IMR-90 (cell line): ENCODE measurements at regions not wholly inside any gene's neighbourhood (a gene's known extent, or its start where the extent isn't known, plus 50 kb on each side); places are given as distances from the start of the nearest gene placed in this dataset.

ENCODE experiments used
- ATAC-seq: fragments of 200-7000 bp; cut with Tn5 transposase; 2 replicates; pipeline ENCODE4 v1.9.1; 2020; ENCODE audit warnings: low read depth, mild to moderate bottlenecking, moderate library complexity
- BruUV-seq: library from RNA; stranded (reverse); fragments of 400-500 nt; replicated peaks from 2 replicates; lab custom pipeline; 2021; lab: Mats Ljungman, UMichigan
- CTCF ChIA-PET: fragments of 300-600 bp; formaldehyde crosslinking; extraction: SDS; loops from one replicate; lab custom pipeline; 2021; ENCODE audit warnings: antibody characterized with exemption; lab: Yijun Ruan, JAX
- POLR2A ChIA-PET: fragments of 300-600 bp; sonication (Branson Sonifier 250); formaldehyde crosslinking; loops from one replicate; lab custom pipeline; 2022; ENCODE audit warnings: antibody characterized with exemption; ENCODE audit not compliant: unreplicated experiment; lab: Charles Lee
- DNase-seq: peaks from one replicate; pipeline ENCODE4 v3.0.0; 2013
- H2AFZ ChIP-seq: replicated peaks from 2 replicates; pipeline ENCODE3; 2013; ENCODE audit warnings: low read length, mild to moderate bottlenecking; ENCODE audit not compliant: poor library complexity
- H2AK5ac ChIP-seq: 2 replicates; pipeline ENCODE4 v1.6.1; 2013; ENCODE audit warnings: low read depth, low read length, inconsistent platforms
- H2AK9ac ChIP-seq: replicated peaks from 2 replicates; pipeline ENCODE3; 2013; ENCODE audit warnings: mild to moderate bottlenecking, low read depth, low read length, moderate library complexity; ENCODE audit not compliant: poor library complexity
- H2BK120ac ChIP-seq: 2 replicates; pipeline ENCODE4 v1.6.1; 2013; ENCODE audit warnings: low read depth, low read length, inconsistent platforms
- H2BK15ac ChIP-seq: 3 replicates; pipeline ENCODE4 v1.6.1; 2013; ENCODE audit warnings: low read depth, low read length, inconsistent platforms
- H2BK20ac ChIP-seq: 2 replicates; pipeline ENCODE4 v1.6.1; 2013; ENCODE audit warnings: low read depth, mild to moderate bottlenecking, inconsistent platforms, low read length, moderate library complexity
- H2BK5ac ChIP-seq: 2 replicates; pipeline ENCODE4 v1.6.1; 2013; ENCODE audit warnings: mild to moderate bottlenecking, low read depth, low read length, inconsistent platforms; ENCODE audit not compliant: poor library complexity, severe bottlenecking
- H3K14ac ChIP-seq: replicated peaks from 2 replicates; pipeline ENCODE4 v1.6.1; 2013; ENCODE audit warnings: low read depth, low read length, inconsistent platforms
- H3K18ac ChIP-seq: 2 replicates; pipeline ENCODE4 v1.6.1; 2013; ENCODE audit warnings: low read depth, low read length, control low read depth
- H3K23ac ChIP-seq: 2 replicates; pipeline ENCODE4 v1.6.1; 2013; ENCODE audit warnings: low read depth, low read length, inconsistent platforms
- H3K27ac ChIP-seq: 2 replicates; pipeline ENCODE4 v1.5.1; 2013; ENCODE audit warnings: mild to moderate bottlenecking, control low read depth, low read length; ENCODE audit not compliant: insufficient read depth
- H3K27me3 ChIP-seq: 2 replicates; pipeline ENCODE4 v1.6.1; 2013; ENCODE audit warnings: low read length; ENCODE audit not compliant: control insufficient read depth, insufficient read depth
- H3K36me3 ChIP-seq: 2 replicates; pipeline ENCODE4 v1.6.1; 2013; ENCODE audit warnings: low read length, mixed read lengths; ENCODE audit not compliant: control insufficient read depth, insufficient read depth
- H3K4ac ChIP-seq: 2 replicates; pipeline ENCODE4 v1.6.1; 2013; ENCODE audit warnings: low read depth, low read length, inconsistent platforms
- H3K4me1 ChIP-seq: 2 replicates; pipeline ENCODE4 v1.6.1; 2013; ENCODE audit warnings: low read length, mixed read lengths; ENCODE audit not compliant: control insufficient read depth, insufficient read depth
- H3K4me2 ChIP-seq: 2 replicates; pipeline ENCODE4 v1.6.1; 2013; ENCODE audit warnings: low read depth, mild to moderate bottlenecking, control low read depth, low read length, moderate library complexity
- H3K4me3 ChIP-seq: 2 replicates; pipeline ENCODE4 v1.5.1; 2013; ENCODE audit warnings: low read depth, mild to moderate bottlenecking, control low read depth, low read length, moderate library complexity; ENCODE audit not compliant: insufficient read depth
- H3K56ac ChIP-seq: 2 replicates; pipeline ENCODE4 v1.6.1; 2013; ENCODE audit warnings: low read length, inconsistent platforms; ENCODE audit not compliant: insufficient read depth; ENCODE audit errors: extremely low read depth
- H3K79me1 ChIP-seq, 2 experiments: 2 replicates each; pipeline ENCODE4 v1.6.1; 2013; ENCODE audit warnings: low read length in 2 of 2, inconsistent platforms in 1 of 2, low read depth in 1 of 2
- H3K9ac ChIP-seq: 2 replicates; pipeline ENCODE4 v1.6.1; 2013; ENCODE audit warnings: low read depth, low read length, control low read depth
- H3K9me1 ChIP-seq: 2 replicates; pipeline ENCODE4 v1.6.1; 2013; ENCODE audit warnings: low read length, inconsistent platforms; ENCODE audit not compliant: insufficient read depth
- H3K9me3 ChIP-seq: 2 replicates; pipeline ENCODE4 v1.6.1; 2013; ENCODE audit warnings: low read length; ENCODE audit not compliant: control insufficient read depth, insufficient read depth
- H4K20me1 ChIP-seq: 2 replicates; pipeline ENCODE4 v1.6.1; 2013; ENCODE audit warnings: low read length, inconsistent platforms; ENCODE audit not compliant: insufficient read depth
- H4K5ac ChIP-seq: 2 replicates; pipeline ENCODE4 v1.6.1; 2013; ENCODE audit warnings: mild to moderate bottlenecking, low read depth, low read length, control low read depth
- H4K8ac ChIP-seq, 2 experiments: 2 replicates each; pipeline ENCODE4 v1.6.1; 2013; ENCODE audit warnings: low read depth in 2 of 2, low read length in 2 of 2, control low read depth in 1 of 2, inconsistent platforms in 1 of 2
- H4K91ac ChIP-seq: 2 replicates; pipeline ENCODE4 v1.6.1; 2013; ENCODE audit warnings: low read depth, low read length, inconsistent platforms; ENCODE audit not compliant: insufficient read depth
- MAZ ChIP-seq: IDR thresholded peaks from 2 replicates; pipeline ENCODE4 v1.6.1; 2012; ENCODE audit warnings: low read depth, mild to moderate bottlenecking, low read length, improper control_type of control experiment, moderate library complexity, borderline replicate concordance
- MXI1 ChIP-seq: IDR thresholded peaks from 2 replicates; pipeline ENCODE4 v1.6.1; 2012; ENCODE audit warnings: low read depth, mild to moderate bottlenecking, low read length, moderate library complexity, borderline replicate concordance
- USF2 ChIP-seq: fragments of 150-350 bp; IDR thresholded peaks from 2 replicates; pipeline ENCODE4 v1.6.1; 2017; ENCODE audit warnings: mild to moderate bottlenecking, antibody characterized with exemption, low read length, low read depth
- WGBS, 2 experiments: methylation state at CpG; one replicate each; pipeline versions ENCODE4 v1.1.5 to v1.1.7; 2013; ENCODE audit warnings: missing lambda C conversion rate in 2 of 2; ENCODE audit not compliant: insufficient read length in 1 of 2; ENCODE audit errors: extremely low coverage in 2 of 2; 5-methylcytosine and 5-hydroxymethylcytosine counted together
- dilution Hi-C: fragments of 300-500 bp; cut with HindIII; formaldehyde crosslinking; loops from one replicate; pipeline ENCODE4 v1.14.3; 2018; ENCODE audit warnings: low sequenced_read_pairs; ENCODE audit not compliant: unreplicated experiment
- in situ Hi-C: fragments of 300-500 bp; cut with MboI; formaldehyde crosslinking; loops from 3 replicates; pipeline ENCODE4 v1.14.3; 2019; ENCODE audit warnings: low sequenced_read_pairs, inconsistent platforms, mixed read lengths
- intact Hi-C: fragments of 100-400 bp; cut with micrococcal nuclease; formaldehyde crosslinking; loops from 2 replicates; pipeline ENCODE4 v1.10.0; 2022

- CTCF ChIA-PET, result no interaction called here
- in situ Hi-C loops, result no loop called here
Observed at GRCh38 chr5:164181604-164182003, 676.2 kb downstream of the MAT2B start.

More at GRCh38 chr5:164181604-164182003, 676.2 kb downstream of the MAT2B start:
- no peaks in the 10 kb centered on the region for H3K27me3 ChIP-seq
- dilution Hi-C loops, result no loop called here
- DNase-seq (no peak), ATAC-seq (no peak)
- no peak overlapping the region for H2AK9ac ChIP-seq
- no peak overlapping the region for H4K5ac ChIP-seq
- no peak overlapping the region for H3K23ac ChIP-seq
- H2BK20ac ChIP-seq, result no peak overlapping the region
- no peak overlapping the region for H3K9ac ChIP-seq
- intact Hi-C loops, result no loop called here
- H3K14ac ChIP-seq, result no peak overlapping the region
- H3K18ac ChIP-seq, result no peak overlapping the region
- no peak overlapping the region for H2AK5ac ChIP-seq
- WGBS, 2 experiments, result 60% methylated on average over 1 of the region's 1 CpG; no CpG with 5 or more reads in 1 of the 2 experiments
- no peak overlapping the region for H4K8ac ChIP-seq
- H2BK15ac ChIP-seq, result no peak overlapping the region
- no peak overlapping the region for H2AFZ ChIP-seq
- TF ChIP-seq MXI1 (no peak), MAZ (no peak), USF2 (no peak)
- no peaks in the 10 kb centered on the region for H4K20me1 ChIP-seq
- no peak overlapping the region for H3K27ac ChIP-seq
- POLR2A ChIA-PET, result no interaction called here
- H3K4ac ChIP-seq, result no peak overlapping the region
- H2BK120ac ChIP-seq, result no peak overlapping the region
- H3K79me1 ChIP-seq, result no peaks in the 10 kb centered on the region
- H3K4me2 ChIP-seq, result no peak overlapping the region
- no peak overlapping the region for H4K91ac ChIP-seq
- H3K9me1 ChIP-seq, result no peaks in the 10 kb centered on the region
- BruUV-seq, result no TSS peak
- no peak overlapping the region for H3K56ac ChIP-seq
- no peaks in the 10 kb centered on the region for H3K9me3 ChIP-seq
- H3K4me1 ChIP-seq, result 0 out of 2 replicates have a peak, but pooled peaks cover 3% of the 10 kb centered on the region
- no peak overlapping the region for H3K4me3 ChIP-seq
- no peaks in the 10 kb centered on the region for H3K36me3 ChIP-seq
- no peak overlapping the region for H2BK5ac ChIP-seq
